ENCODE measurements at regions not wholly inside any gene's neighbourhood (a gene's known extent, or its start where the extent isn't known, plus 50 kb on each side); places are given as distances from the start of the nearest gene placed in this dataset.
A peak's percentile ranks its signal among the peaks of the same experiment; 100 is the strongest.

- DNase-seq (ENCODE audit: low read depth): no peak
- TF ChIP-seq, protein P1, sequence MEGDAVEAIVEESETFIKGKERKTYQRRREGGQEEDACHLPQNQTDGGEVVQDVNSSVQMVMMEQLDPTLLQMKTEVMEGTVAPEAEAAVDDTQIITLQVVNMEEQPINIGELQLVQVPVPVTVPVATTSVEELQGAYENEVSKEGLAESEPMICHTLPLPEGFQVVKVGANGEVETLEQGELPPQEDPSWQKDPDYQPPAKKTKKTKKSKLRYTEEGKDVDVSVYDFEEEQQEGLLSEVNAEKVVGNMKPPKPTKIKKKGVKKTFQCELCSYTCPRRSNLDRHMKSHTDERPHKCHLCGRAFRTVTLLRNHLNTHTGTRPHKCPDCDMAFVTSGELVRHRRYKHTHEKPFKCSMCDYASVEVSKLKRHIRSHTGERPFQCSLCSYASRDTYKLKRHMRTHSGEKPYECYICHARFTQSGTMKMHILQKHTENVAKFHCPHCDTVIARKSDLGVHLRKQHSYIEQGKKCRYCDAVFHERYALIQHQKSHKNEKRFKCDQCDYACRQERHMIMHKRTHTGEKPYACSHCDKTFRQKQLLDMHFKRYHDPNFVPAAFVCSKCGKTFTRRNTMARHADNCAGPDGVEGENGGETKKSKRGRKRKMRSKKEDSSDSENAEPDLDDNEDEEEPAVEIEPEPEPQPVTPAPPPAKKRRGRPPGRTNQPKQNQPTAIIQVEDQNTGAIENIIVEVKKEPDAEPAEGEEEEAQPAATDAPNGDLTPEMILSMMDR (conservative IDR thresholded peaks at IDR 0.05; ENCODE audit: low read depth, low read length): no peak
- H3K4me3 ChIP-seq (ENCODE audit: low read depth, low read length): no peak overlapping the region
Observed at GRCh38 chr19:28744014-28744413, 468.9 kb downstream of the UQCRFS1 start.

DNA sequence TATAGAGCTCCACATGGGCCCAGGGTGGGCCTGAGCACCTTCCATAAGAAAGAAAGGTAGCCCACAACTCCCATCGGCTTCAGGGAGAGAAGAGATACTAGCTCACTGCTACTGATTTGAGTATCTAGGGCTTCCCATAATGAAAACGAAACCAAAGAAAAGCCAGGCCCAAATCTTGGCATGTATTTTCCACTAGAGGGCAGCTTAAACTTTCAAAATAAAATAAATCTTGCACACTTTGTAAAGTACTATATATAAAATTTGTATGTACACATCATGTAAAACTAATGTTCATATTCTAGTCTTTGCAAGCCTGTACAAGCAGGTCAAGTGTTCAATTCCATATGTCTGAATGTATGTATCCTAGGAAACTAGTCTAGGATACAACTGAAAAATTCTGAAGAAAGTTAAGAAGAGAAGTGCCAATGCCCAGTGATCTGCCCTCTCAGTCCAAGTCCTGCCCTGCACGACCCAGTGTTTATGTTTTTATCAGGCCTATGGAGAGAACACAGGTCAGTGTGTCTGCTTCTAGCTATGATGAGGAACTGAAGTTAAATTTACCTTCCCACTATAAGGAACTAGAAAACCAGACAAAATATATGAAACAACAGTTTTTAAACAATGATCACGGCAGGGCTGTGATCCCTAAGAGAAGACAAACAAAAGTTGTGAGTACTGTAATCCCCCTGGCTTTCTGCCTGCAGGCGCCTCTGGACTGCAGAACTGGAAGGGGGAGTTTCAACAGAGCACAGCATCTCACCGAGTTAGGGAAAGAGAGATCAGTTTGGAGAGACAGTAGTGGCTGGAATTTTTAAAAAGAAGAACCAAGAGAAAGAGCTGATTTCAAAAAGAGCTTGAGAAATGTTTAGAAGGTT lies 475.7 kb downstream of the UQCRFS1 start:
- TF ChIP-seq, protein P1 (conservative IDR thresholded peaks at IDR 0.05; ENCODE audit: low read depth, low read length): peak; percentile 60
- peak; percentile 70 for DNase-seq (ENCODE audit: low read depth)
- H3K4me3 ChIP-seq (ENCODE audit: low read depth, low read length): no peak overlapping the region

DNA sequence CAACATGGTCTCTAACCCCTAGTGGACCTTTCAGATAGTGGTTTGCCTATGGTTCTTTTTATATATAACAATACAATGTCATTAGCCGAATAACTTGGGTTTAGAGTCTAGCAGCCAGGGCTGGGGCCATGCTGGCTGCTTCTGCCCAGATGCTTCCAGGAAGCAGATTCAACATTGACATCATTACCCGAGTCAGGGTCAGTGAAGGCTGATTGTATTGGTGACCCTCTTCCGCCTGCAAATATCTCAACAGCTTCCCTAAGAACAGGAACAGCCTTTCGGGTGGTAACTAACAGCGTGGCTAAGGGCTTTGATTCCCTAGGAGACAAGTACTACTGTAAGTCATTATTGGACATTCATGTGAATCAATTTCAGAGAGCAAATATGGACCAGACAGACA lies 476.4 kb downstream of the UQCRFS1 start:
- TF ChIP-seq, protein P1 (conservative IDR thresholded peaks at IDR 0.05; ENCODE audit: low read depth, low read length): no peak
- no peak overlapping the region for H3K4me3 ChIP-seq (ENCODE audit: low read depth, low read length)

GRCh38 chr19:28731577-28731976 lies 481.4 kb downstream of the UQCRFS1 start:
- no peak for DNase-seq (ENCODE audit: low read depth)
- no peak overlapping the region for H3K4me3 ChIP-seq (ENCODE audit: low read depth, low read length)
- TF ChIP-seq, protein P1 (conservative IDR thresholded peaks at IDR 0.05; ENCODE audit: low read depth, low read length): no peak

More for the DNA sequence above, 476.4 kb downstream of the UQCRFS1 start:
- DNase-seq (ENCODE audit: low read depth): no peak

DNA sequence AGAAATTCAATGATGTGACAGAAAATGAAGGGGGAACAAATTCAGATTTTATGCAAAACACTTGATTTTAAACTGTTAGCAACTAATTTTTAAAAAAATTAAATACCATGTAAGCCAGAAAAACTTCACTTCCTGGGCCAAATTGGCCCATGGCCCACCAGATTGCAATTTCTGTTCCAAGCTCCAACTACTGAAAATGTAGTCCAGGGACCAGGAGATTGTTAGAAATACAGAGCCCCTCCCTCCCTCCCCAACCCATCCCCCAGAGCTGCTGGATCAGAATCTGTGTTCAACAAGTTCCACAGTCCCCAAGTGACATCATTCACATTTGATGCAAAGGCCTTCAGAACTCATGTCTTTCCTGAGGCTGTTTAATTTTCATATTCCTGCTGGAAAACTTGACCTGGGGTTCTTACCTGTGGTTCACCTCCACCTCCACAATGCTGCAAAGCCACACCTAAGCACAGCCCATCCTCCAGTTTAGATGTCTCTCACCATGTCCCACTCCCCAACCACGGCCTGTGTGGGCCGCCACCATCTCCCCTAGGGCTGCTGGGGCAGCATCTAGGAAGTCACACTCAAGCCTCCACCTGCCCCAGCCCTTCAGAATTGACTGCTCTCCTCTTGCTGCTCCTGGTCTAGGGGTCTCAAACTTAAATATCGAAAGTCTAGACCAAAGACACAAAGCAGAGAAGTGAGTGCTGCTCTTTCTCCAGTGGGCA lies 482.0 kb downstream of the UQCRFS1 start:
- no peak for DNase-seq (ENCODE audit: low read depth)
- H3K4me3 ChIP-seq (ENCODE audit: low read depth, low read length): no peak overlapping the region
- TF ChIP-seq, protein P1 (conservative IDR thresholded peaks at IDR 0.05; ENCODE audit: low read depth, low read length): no peak

- peak overlapping the region; percentile 39 for H3K4me3 ChIP-seq (ENCODE audit: low read depth, low read length)
- TF ChIP-seq, protein P1 (conservative IDR thresholded peaks at IDR 0.05; ENCODE audit: low read depth, low read length): peak; percentile 39
- DNase-seq (ENCODE audit: low read depth): peak; percentile 34
Observed at GRCh38 chr19:28727480-28728159, 485.3 kb downstream of the UQCRFS1 start.

Data from choroid plexus epithelial cell (primary cell).